ENCODE measurements at regions not wholly inside any gene's neighbourhood (a gene's known extent, or its start where the extent isn't known, plus 50 kb on each side); places are given as distances from the start of the nearest gene placed in this dataset.

GRCh38 chr2:105168543-105168942, 73.0 kb upstream of the GPR45 start:
- no peak overlapping the region for H3K4me2 ChIP-seq (ENCODE audit: unreplicated experiment)

DNA sequence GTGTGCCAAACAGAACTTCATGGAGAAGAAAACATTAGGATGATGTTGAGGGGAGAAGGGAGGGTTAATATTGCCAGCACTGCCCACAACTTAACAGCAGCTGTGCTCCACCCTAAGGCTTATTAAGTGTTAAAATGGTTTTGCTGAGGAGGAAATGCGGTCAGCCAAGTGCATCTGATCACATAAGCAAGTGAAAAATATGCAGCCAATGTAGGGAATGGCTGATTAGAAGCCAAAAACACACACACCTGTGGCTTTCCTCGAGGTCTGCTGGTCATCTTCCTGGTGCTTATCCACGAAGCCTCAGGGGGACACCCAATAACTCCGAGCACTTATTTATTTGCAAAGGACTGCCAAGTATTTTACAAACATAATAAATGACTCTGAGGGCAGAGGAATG, 66.3 kb upstream of the GPR45 start:
- H4K20me1 ChIP-seq (ENCODE audit: insufficient read depth): no peaks in the 10 kb centered on the region
- in situ Hi-C loops (cut with MboI): no loop called here
- no peaks in the 10 kb centered on the region for H3K9me3 ChIP-seq (ENCODE audit: low read depth)
- H3K9me2 ChIP-seq (ENCODE audit: insufficient read depth): no peaks in the 10 kb centered on the region
- H3K4me2 ChIP-seq (ENCODE audit: unreplicated experiment): no peak overlapping the region
- no peaks in the 10 kb centered on the region for H3K4me1 ChIP-seq (ENCODE audit: insufficient read depth)
- H3K36me3 ChIP-seq (ENCODE audit: low read depth): no peaks in the 10 kb centered on the region
- peaks cover 29% of the 10 kb centered on the region for H3K27me3 ChIP-seq (replicated peaks; ENCODE audit: insufficient read depth)
- no peaks in the 10 kb centered on the region for H3F3A ChIP-seq (ENCODE audit: insufficient read depth)
- H2AFZ ChIP-seq: no peak overlapping the region
- no peak overlapping the region for H3K27ac ChIP-seq
- no peak for TF ChIP-seq EZH2phosphoT487 (IDR thresholded peaks at IDR 0.05; ENCODE audit: insufficient read depth, low read depth)
- H3K79me2 ChIP-seq (ENCODE audit: insufficient read depth): no peaks in the 10 kb centered on the region
- no peak overlapping the region for H3K9ac ChIP-seq
- DNase-seq: no peak
- no peak overlapping the region for H3K4me3 ChIP-seq
- WGBS, 2 experiments (ENCODE audit: low coverage in 1 of 2, low lambda C conversion rate in 2 of 2, missing lambda C conversion rate in 2 of 2): 0% methylated on average over 4 of the region's 4 CpGs

More at GRCh38 chr2:105168543-105168942, 73.0 kb upstream of the GPR45 start:
- Histone ChIP-seq H3K27ac (no peak overlapping the region), H3K36me3 (ENCODE audit: low read depth) (no peaks in the 10 kb centered on the region), H3K4me3 (no peak overlapping the region), H3F3A (ENCODE audit: insufficient read depth) (no peaks in the 10 kb centered on the region), H3K9ac (no peak overlapping the region), H3K27me3 (replicated peaks; ENCODE audit: insufficient read depth) (peaks cover 29% of the 10 kb centered on the region), H3K9me2 (ENCODE audit: insufficient read depth) (no peaks in the 10 kb centered on the region), H3K4me1 (ENCODE audit: insufficient read depth) (no peaks in the 10 kb centered on the region), H3K79me2 (ENCODE audit: insufficient read depth) (no peaks in the 10 kb centered on the region), H3K9me3 (ENCODE audit: low read depth) (no peaks in the 10 kb centered on the region), H4K20me1 (ENCODE audit: insufficient read depth) (no peaks in the 10 kb centered on the region), H2AFZ (no peak overlapping the region)
- TF ChIP-seq EZH2phosphoT487 (IDR thresholded peaks at IDR 0.05; ENCODE audit: insufficient read depth, low read depth) (no peak), EZH2 (IDR thresholded peaks at IDR 0.05; ENCODE audit: insufficient read depth, poor library complexity, severe bottlenecking) (no peak)
- 27 to 35% methylated on average over 5 of the region's 5 CpGs for WGBS, 2 experiments (ENCODE audit: low coverage in 1 of 2, low lambda C conversion rate in 2 of 2, missing lambda C conversion rate in 2 of 2)
- no peak for DNase-seq
- in situ Hi-C loops (cut with MboI): no loop called here

GRCh38 chr2:105176429-105176828, 65.1 kb upstream of the GPR45 start:
- no peak for TF ChIP-seq EZH2phosphoT487 (IDR thresholded peaks at IDR 0.05; ENCODE audit: insufficient read depth, low read depth)
- TF ChIP-seq EZH2 (IDR thresholded peaks at IDR 0.05; ENCODE audit: insufficient read depth, poor library complexity, severe bottlenecking): no peak
- no peak for DNase-seq
- Histone ChIP-seq H3K27ac (no peak overlapping the region), H3K27me3 (replicated peaks; ENCODE audit: insufficient read depth) (peaks cover 36% of the 10 kb centered on the region), H3K4me2 (ENCODE audit: unreplicated experiment) (no peak overlapping the region), H4K20me1 (ENCODE audit: insufficient read depth) (no peaks in the 10 kb centered on the region), H3K4me1 (ENCODE audit: insufficient read depth) (no peaks in the 10 kb centered on the region), H2AFZ (no peak overlapping the region), H3K4me3 (no peak overlapping the region), H3K9me3 (ENCODE audit: low read depth) (no peaks in the 10 kb centered on the region), H3F3A (ENCODE audit: insufficient read depth) (no peaks in the 10 kb centered on the region), H3K9me2 (ENCODE audit: insufficient read depth) (no peaks in the 10 kb centered on the region), H3K79me2 (ENCODE audit: insufficient read depth) (no peaks in the 10 kb centered on the region), H3K9ac (no peak overlapping the region), H3K36me3 (ENCODE audit: low read depth) (no peaks in the 10 kb centered on the region)
- in situ Hi-C loops (cut with MboI): no loop called here
- 38 to 47% methylated on average over 9 to 10 of the region's 10 CpGs for WGBS, 2 experiments (ENCODE audit: low coverage in 1 of 2, low lambda C conversion rate in 2 of 2, missing lambda C conversion rate in 2 of 2)

GRCh38 chr2:105177008-105177407, 64.5 kb upstream of the GPR45 start:
- Histone ChIP-seq H3K4me1 (ENCODE audit: insufficient read depth) (no peaks in the 10 kb centered on the region), H3K9me3 (ENCODE audit: low read depth) (no peaks in the 10 kb centered on the region), H3K4me2 (ENCODE audit: unreplicated experiment) (no peak overlapping the region), H3K9me2 (ENCODE audit: insufficient read depth) (no peaks in the 10 kb centered on the region), H3K27me3 (replicated peaks; ENCODE audit: insufficient read depth) (peaks cover 36% of the 10 kb centered on the region), H4K20me1 (ENCODE audit: insufficient read depth) (no peaks in the 10 kb centered on the region), H3K4me3 (no peak overlapping the region), H3K79me2 (ENCODE audit: insufficient read depth) (no peaks in the 10 kb centered on the region), H3K27ac (no peak overlapping the region), H3K36me3 (ENCODE audit: low read depth) (no peaks in the 10 kb centered on the region), H3F3A (ENCODE audit: insufficient read depth) (no peaks in the 10 kb centered on the region), H3K9ac (no peak overlapping the region), H2AFZ (no peak overlapping the region)
- DNase-seq: no peak
- TF ChIP-seq EZH2phosphoT487 (IDR thresholded peaks at IDR 0.05; ENCODE audit: insufficient read depth, low read depth): no peak
- no peak for TF ChIP-seq EZH2 (IDR thresholded peaks at IDR 0.05; ENCODE audit: insufficient read depth, poor library complexity, severe bottlenecking)
- in situ Hi-C loops (cut with MboI): no loop called here
- 23 to 34% methylated on average over 2 of the region's 2 CpGs for WGBS, 2 experiments (ENCODE audit: low coverage in 1 of 2, low lambda C conversion rate in 2 of 2, missing lambda C conversion rate in 2 of 2)

Data from GM23248 (cell line).